OCI-LY1 (cell line): ENCODE measurements at regions not wholly inside any gene's neighbourhood (a gene's known extent, or its start where the extent isn't known, plus 50 kb on each side); places are given as distances from the start of the nearest gene placed in this dataset.

Source experiments
- EZH2 ChIP-seq: fragments of 200-600 bp; sonication (generic), shearing (Covaris generic); IDR thresholded peaks from 2 replicates; pipeline ENCODE4 v1.8.0; 2017; ENCODE audit warnings: borderline replicate concordance, mixed run types, mild to moderate bottlenecking, antibody characterized with exemption, low read length, moderate library complexity, mixed read lengths
- TF ChIP-seq, protein P1 (sequence below): fragments of 200-600 bp; sonication (generic), shearing (Covaris generic); IDR thresholded peaks from 2 replicates; pipeline ENCODE4 v1.5.1; 2017; ENCODE audit warnings: mild to moderate bottlenecking, antibody characterized with exemption, low read length, moderate library complexity, mixed read lengths

DNA sequence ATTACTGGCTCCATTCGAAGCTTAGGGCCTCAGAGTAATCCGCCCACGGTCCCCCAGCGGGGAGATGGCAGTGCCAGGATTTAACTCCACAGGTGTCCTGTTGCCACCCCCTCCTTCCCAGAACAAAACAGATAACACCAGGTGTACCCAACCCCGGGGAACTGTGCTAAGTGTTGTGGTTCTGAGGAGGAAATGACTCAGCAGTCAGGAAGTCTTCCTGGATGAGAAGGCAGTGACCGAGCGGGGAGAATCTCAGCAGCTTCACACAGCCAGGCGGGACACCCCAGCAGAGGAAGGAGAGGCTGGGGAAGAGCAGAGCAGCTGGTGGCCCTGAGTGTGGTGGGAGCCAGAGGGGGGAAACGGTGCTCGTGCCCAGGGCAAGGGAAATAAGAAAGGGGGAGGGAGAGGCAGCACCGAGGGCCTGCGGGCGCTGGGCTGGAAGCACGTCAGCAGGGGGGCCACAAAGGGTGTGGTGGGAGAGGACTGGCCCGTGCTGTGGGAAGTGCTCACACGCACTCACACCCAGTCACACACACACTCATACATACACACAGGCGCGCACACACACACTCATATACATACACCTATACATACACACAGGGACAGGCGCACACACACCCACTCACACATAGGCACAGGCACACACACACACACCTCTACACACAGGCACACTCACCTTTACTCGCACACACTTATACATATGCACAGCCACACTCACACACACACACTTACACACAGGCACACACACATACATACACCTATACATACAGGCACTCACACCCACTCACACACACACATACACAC is 59.8 kb upstream of the CHST15 start:
- TF ChIP-seq, protein P1, sequence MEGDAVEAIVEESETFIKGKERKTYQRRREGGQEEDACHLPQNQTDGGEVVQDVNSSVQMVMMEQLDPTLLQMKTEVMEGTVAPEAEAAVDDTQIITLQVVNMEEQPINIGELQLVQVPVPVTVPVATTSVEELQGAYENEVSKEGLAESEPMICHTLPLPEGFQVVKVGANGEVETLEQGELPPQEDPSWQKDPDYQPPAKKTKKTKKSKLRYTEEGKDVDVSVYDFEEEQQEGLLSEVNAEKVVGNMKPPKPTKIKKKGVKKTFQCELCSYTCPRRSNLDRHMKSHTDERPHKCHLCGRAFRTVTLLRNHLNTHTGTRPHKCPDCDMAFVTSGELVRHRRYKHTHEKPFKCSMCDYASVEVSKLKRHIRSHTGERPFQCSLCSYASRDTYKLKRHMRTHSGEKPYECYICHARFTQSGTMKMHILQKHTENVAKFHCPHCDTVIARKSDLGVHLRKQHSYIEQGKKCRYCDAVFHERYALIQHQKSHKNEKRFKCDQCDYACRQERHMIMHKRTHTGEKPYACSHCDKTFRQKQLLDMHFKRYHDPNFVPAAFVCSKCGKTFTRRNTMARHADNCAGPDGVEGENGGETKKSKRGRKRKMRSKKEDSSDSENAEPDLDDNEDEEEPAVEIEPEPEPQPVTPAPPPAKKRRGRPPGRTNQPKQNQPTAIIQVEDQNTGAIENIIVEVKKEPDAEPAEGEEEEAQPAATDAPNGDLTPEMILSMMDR: no peak
- TF ChIP-seq EZH2: no peak
